ENCODE measurements at regions not wholly inside any gene's neighbourhood (a gene's known extent, or its start where the extent isn't known, plus 50 kb on each side); places are given as distances from the start of the nearest gene placed in this dataset.

GRCh38 chr2:242054406-242054805, 184.9 kb downstream of the RTP5 start:
- H3K9me3 ChIP-seq (ENCODE audit: control insufficient read depth, insufficient read depth, low read depth, low read length), result no peaks in the 10 kb centered on the region
- H3K4me3 ChIP-seq (replicated peaks in 1 of 4; ENCODE audit: control extremely low read depth in 1 of 4, insufficient read depth in 1 of 4, low read depth in 3 of 4, low read length in 4 of 4), result no peak overlapping the region
- no peak overlapping the region for H3K27ac ChIP-seq (ENCODE audit: insufficient read depth, low read length)
- no peaks in the 10 kb centered on the region for H3K79me2 ChIP-seq (ENCODE audit: control insufficient read depth, insufficient read depth, low read length)
- H3K4me2 ChIP-seq (ENCODE audit: extremely low read depth, insufficient read depth, low read length), result no peak overlapping the region
- no peak overlapping the region for H3K9ac ChIP-seq (ENCODE audit: insufficient read depth, low read length)
- peaks cover 11% of the 10 kb centered on the region for H3K27me3 ChIP-seq (ENCODE audit: control insufficient read depth, insufficient read depth, low read length)
- TF ChIP-seq CTCF (conservative IDR thresholded peaks at IDR 0.05 in 1 of 2, IDR thresholded peaks at IDR 0.05 in 1 of 2; ENCODE audit: low read depth in 1 of 2, low read length in 2 of 2), result no peak
- TF ChIP-seq EZH2 (IDR thresholded peaks at IDR 0.05; ENCODE audit: low read length, missing control alignments), result no peak
- DNase-seq (ENCODE audit: low read depth in 2 of 2), result no peak
- no peaks in the 10 kb centered on the region for H4K20me1 ChIP-seq (ENCODE audit: control insufficient read depth, extremely low read depth, insufficient read depth, low read length)
- no peak overlapping the region for H2AFZ ChIP-seq (ENCODE audit: low read length)
- no peaks in the 10 kb centered on the region for H3K36me3 ChIP-seq (ENCODE audit: control insufficient read depth, insufficient read depth, low read length)
- H3K4me1 ChIP-seq (ENCODE audit: control insufficient read depth, extremely low read depth, insufficient read depth, low read length), result no peaks in the 10 kb centered on the region

- no peak overlapping the region for H3K4me2 ChIP-seq (ENCODE audit: extremely low read depth, insufficient read depth, low read length)
- H2AFZ ChIP-seq (ENCODE audit: low read length), result no peak overlapping the region
- H3K27ac ChIP-seq (ENCODE audit: insufficient read depth, low read length), result no peak overlapping the region
- no peaks in the 10 kb centered on the region for H3K9me3 ChIP-seq (ENCODE audit: control insufficient read depth, insufficient read depth, low read depth, low read length)
- H4K20me1 ChIP-seq (ENCODE audit: control insufficient read depth, extremely low read depth, insufficient read depth, low read length), result no peaks in the 10 kb centered on the region
- H3K36me3 ChIP-seq (ENCODE audit: control insufficient read depth, insufficient read depth, low read length), result no peaks in the 10 kb centered on the region
- H3K79me2 ChIP-seq (ENCODE audit: control insufficient read depth, insufficient read depth, low read length), result no peaks in the 10 kb centered on the region
- no peak for DNase-seq (ENCODE audit: low read depth in 2 of 2)
- H3K27me3 ChIP-seq (ENCODE audit: control insufficient read depth, insufficient read depth, low read length), result peaks cover 11% of the 10 kb centered on the region
- H3K9ac ChIP-seq (ENCODE audit: insufficient read depth, low read length), result no peak overlapping the region
- no peaks in the 10 kb centered on the region for H3K4me1 ChIP-seq (ENCODE audit: control insufficient read depth, extremely low read depth, insufficient read depth, low read length)
- no peak overlapping the region for H3K4me3 ChIP-seq (replicated peaks in 1 of 4; ENCODE audit: control extremely low read depth in 1 of 4, insufficient read depth in 1 of 4, low read depth in 3 of 4, low read length in 4 of 4)
- no peak for TF ChIP-seq EZH2 (IDR thresholded peaks at IDR 0.05; ENCODE audit: low read length, missing control alignments)
- TF ChIP-seq CTCF (conservative IDR thresholded peaks at IDR 0.05 in 1 of 2, IDR thresholded peaks at IDR 0.05 in 1 of 2; ENCODE audit: low read depth in 1 of 2, low read length in 2 of 2), result no peak
These were observed 185.6 kb downstream of the RTP5 start for GRCh38 chr2:242054881-242055801.

GRCh38 chr2:242056026-242056425, 186.5 kb downstream of the RTP5 start:
- no peaks in the 10 kb centered on the region for H3K4me1 ChIP-seq (ENCODE audit: control insufficient read depth, extremely low read depth, insufficient read depth, low read length)
- no peak overlapping the region for H2AFZ ChIP-seq (ENCODE audit: low read length)
- H3K4me2 ChIP-seq (ENCODE audit: extremely low read depth, insufficient read depth, low read length), result no peak overlapping the region
- H3K79me2 ChIP-seq (ENCODE audit: control insufficient read depth, insufficient read depth, low read length), result no peaks in the 10 kb centered on the region
- no peak overlapping the region for H3K27ac ChIP-seq (ENCODE audit: insufficient read depth, low read length)
- H3K27me3 ChIP-seq (ENCODE audit: control insufficient read depth, insufficient read depth, low read length), result peaks cover 11% of the 10 kb centered on the region
- H3K36me3 ChIP-seq (ENCODE audit: control insufficient read depth, insufficient read depth, low read length), result no peaks in the 10 kb centered on the region
- H3K4me3 ChIP-seq (replicated peaks in 1 of 4; ENCODE audit: control extremely low read depth in 1 of 4, insufficient read depth in 1 of 4, low read depth in 3 of 4, low read length in 4 of 4), result no peak overlapping the region
- no peak overlapping the region for H3K9ac ChIP-seq (ENCODE audit: insufficient read depth, low read length)
- no peaks in the 10 kb centered on the region for H4K20me1 ChIP-seq (ENCODE audit: control insufficient read depth, extremely low read depth, insufficient read depth, low read length)
- DNase-seq (ENCODE audit: low read depth in 2 of 2), result no peak
- no peaks in the 10 kb centered on the region for H3K9me3 ChIP-seq (ENCODE audit: control insufficient read depth, insufficient read depth, low read depth, low read length)
- TF ChIP-seq CTCF (conservative IDR thresholded peaks at IDR 0.05 in 1 of 2, IDR thresholded peaks at IDR 0.05 in 1 of 2; ENCODE audit: low read depth in 1 of 2, low read length in 2 of 2), result no peak
- TF ChIP-seq EZH2 (IDR thresholded peaks at IDR 0.05; ENCODE audit: low read length, missing control alignments), result no peak

All from fibroblast of lung (primary cell).